PFSK-1 (cell line): ENCODE measurements at regions not wholly inside any gene's neighbourhood (a gene's known extent, or its start where the extent isn't known, plus 50 kb on each side); places are given as distances from the start of the nearest gene placed in this dataset.

Experiments
- SIN3A ChIP-seq: IDR thresholded peaks from 2 replicates; pipeline ENCODE4 v1.6.1; 2012; ENCODE audit warnings: mild to moderate bottlenecking, low read length, moderate library complexity, borderline replicate concordance; ENCODE audit not compliant: insufficient read depth
- TAF1 ChIP-seq: IDR thresholded peaks from 2 replicates; pipeline ENCODE4 v1.6.1; 2012; ENCODE audit warnings: low read length, control low read depth, borderline replicate concordance; ENCODE audit not compliant: insufficient read depth

DNA sequence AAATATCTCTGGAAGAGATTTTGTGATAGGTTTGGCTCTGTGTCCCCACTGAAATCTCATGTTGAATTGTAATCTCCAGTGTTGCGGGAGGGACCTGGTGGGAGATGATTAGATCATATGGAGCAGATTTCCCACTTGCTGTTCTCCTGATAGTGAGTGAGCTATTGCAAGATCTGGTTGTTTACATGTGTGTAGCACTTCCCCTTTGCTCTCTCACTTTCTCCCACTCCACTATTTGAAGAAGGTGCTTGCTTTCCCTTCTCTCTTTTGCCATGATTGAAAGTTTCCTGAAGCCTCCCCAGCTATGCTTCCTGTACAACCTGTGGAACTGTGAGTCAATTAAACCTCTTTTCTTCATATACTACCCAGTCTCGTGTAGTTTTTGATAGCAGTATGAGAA, 97.0 kb upstream of the FN1 start:
- TF ChIP-seq SIN3A (no peak), TAF1 (no peak)
